OCI-LY1 (cell line): ENCODE measurements at regions not wholly inside any gene's neighbourhood (a gene's known extent, or its start where the extent isn't known, plus 50 kb on each side); places are given as distances from the start of the nearest gene placed in this dataset.

Source experiments
- EZH2 ChIP-seq: fragments of 200-600 bp; sonication (generic), shearing (Covaris generic); IDR thresholded peaks from 2 replicates; pipeline ENCODE4 v1.8.0; 2017; ENCODE audit warnings: borderline replicate concordance, mixed run types, mild to moderate bottlenecking, antibody characterized with exemption, low read length, moderate library complexity, mixed read lengths
- TF ChIP-seq, protein P1 (sequence below): fragments of 200-600 bp; sonication (generic), shearing (Covaris generic); IDR thresholded peaks from 2 replicates; pipeline ENCODE4 v1.5.1; 2017; ENCODE audit warnings: mild to moderate bottlenecking, antibody characterized with exemption, low read length, moderate library complexity, mixed read lengths

DNA sequence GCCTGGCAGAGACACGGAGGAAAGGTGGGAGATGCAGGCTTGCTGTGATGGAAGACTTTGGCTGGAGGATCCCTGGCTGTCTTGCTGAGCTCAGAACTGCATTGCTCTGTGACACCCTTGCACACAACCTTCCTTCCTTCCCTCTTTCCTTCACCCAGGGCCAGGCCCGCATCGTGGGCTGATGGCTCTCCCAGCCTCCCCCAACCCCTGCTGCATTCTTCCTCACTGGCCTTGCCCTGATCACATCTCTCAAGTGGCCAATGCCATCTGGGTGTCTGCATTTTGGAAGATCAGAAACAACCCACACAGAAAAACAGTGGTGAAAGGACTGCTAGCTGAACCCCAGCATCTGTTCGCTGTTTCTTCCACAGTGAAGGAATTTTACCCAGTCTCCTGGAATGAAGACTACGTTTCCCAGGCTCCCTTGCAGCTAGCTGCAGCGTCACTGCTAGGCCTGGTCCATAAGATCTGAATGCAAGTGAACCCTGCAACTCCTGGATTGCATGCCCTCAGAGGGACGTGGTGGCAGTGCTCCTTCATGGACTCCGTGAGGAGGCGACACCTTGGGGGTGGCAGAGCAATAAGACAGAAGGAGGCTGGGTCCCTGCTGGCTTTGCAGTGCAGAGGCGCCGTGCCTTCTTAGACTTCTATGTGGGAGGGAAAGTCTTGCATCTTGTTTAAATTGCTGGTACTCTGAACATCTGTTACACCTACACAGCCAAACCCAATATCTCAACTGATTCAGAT is 78.9 kb upstream of the YWHAQ start:
- TF ChIP-seq, protein P1, sequence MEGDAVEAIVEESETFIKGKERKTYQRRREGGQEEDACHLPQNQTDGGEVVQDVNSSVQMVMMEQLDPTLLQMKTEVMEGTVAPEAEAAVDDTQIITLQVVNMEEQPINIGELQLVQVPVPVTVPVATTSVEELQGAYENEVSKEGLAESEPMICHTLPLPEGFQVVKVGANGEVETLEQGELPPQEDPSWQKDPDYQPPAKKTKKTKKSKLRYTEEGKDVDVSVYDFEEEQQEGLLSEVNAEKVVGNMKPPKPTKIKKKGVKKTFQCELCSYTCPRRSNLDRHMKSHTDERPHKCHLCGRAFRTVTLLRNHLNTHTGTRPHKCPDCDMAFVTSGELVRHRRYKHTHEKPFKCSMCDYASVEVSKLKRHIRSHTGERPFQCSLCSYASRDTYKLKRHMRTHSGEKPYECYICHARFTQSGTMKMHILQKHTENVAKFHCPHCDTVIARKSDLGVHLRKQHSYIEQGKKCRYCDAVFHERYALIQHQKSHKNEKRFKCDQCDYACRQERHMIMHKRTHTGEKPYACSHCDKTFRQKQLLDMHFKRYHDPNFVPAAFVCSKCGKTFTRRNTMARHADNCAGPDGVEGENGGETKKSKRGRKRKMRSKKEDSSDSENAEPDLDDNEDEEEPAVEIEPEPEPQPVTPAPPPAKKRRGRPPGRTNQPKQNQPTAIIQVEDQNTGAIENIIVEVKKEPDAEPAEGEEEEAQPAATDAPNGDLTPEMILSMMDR: no peak
- no peak for TF ChIP-seq EZH2
